Skin of body (tissue), 1 donor: ENCODE measurements at regions not wholly inside any gene's neighbourhood (a gene's known extent, or its start where the extent isn't known, plus 50 kb on each side); places are given as distances from the start of the nearest gene placed in this dataset.

ENCODE experiments used
- DNase-seq: peaks from one replicate; lab custom pipeline; 2025; lab: John Stamatoyannopoulos, UW

- peak; percentile 99 for DNase-seq
Measured at GRCh38 chr10:78805176-78805575, 263.6 kb upstream of the ZMIZ1 start.

GRCh38 chr10:78806681-78807221 is 262.0 kb upstream of the ZMIZ1 start:
- no peak for DNase-seq

- DNase-seq, result no peak
Measured at GRCh38 chr10:78807504-78808203, 261.1 kb upstream of the ZMIZ1 start.

- no peak for DNase-seq
Measured at GRCh38 chr10:78808286-78808685, 260.5 kb upstream of the ZMIZ1 start.

GRCh38 chr10:78808736-78809367 is 259.9 kb upstream of the ZMIZ1 start:
- DNase-seq, result no peak

GRCh38 chr10:78811174-78811573 is 257.6 kb upstream of the ZMIZ1 start:
- no peak for DNase-seq

- DNase-seq, result no peak
Measured at GRCh38 chr10:78812571-78813318, 256.0 kb upstream of the ZMIZ1 start.

- DNase-seq, result no peak
Measured at GRCh38 chr10:78813526-78813925, 255.2 kb upstream of the ZMIZ1 start.

GRCh38 chr10:78813998-78814399 is 254.8 kb upstream of the ZMIZ1 start:
- no peak for DNase-seq

GRCh38 chr10:78814407-78814806 is 254.4 kb upstream of the ZMIZ1 start:
- DNase-seq, result no peak

GRCh38 chr10:78815702-78816334 is 252.9 kb upstream of the ZMIZ1 start:
- DNase-seq, result no peak

- DNase-seq, result peak; percentile 63
Measured at GRCh38 chr10:78817361-78817760, 251.4 kb upstream of the ZMIZ1 start.

GRCh38 chr10:78817804-78818203 is 251.0 kb upstream of the ZMIZ1 start:
- no peak for DNase-seq

- DNase-seq, result no peak
Measured at GRCh38 chr10:78819361-78820006, 249.3 kb upstream of the ZMIZ1 start.

GRCh38 chr10:78820007-78820362 is 248.8 kb upstream of the ZMIZ1 start:
- DNase-seq, result no peak

- DNase-seq, result no peak
Measured at GRCh38 chr10:78821052-78821451, 247.7 kb upstream of the ZMIZ1 start.

- DNase-seq, result peak; percentile 37
Measured at GRCh38 chr10:78828647-78829539, 239.9 kb upstream of the ZMIZ1 start.

GRCh38 chr10:78829565-78829964 is 239.2 kb upstream of the ZMIZ1 start:
- DNase-seq, result no peak

GRCh38 chr10:78830062-78830975 is 238.4 kb upstream of the ZMIZ1 start:
- DNase-seq, result no peak
